Mesendoderm (in vitro differentiated cells): ENCODE measurements at regions not wholly inside any gene's neighbourhood (a gene's known extent, or its start where the extent isn't known, plus 50 kb on each side); places are given as distances from the start of the nearest gene placed in this dataset.

ENCODE experiments used
- DNase-seq: peaks from one replicate; pipeline ENCODE4 v3.0.0; 2013
- H2AK5ac ChIP-seq: 2 replicates; pipeline ENCODE4 v1.6.1; 2013; ENCODE audit warnings: low read length, inconsistent platforms
- H2BK120ac ChIP-seq: 2 replicates; pipeline ENCODE4 v1.6.1; 2013; ENCODE audit warnings: low read depth, mild to moderate bottlenecking, low read length, moderate library complexity, mixed read lengths
- H2BK15ac ChIP-seq: replicated peaks from 2 replicates; pipeline ENCODE4 v1.6.1; 2013; ENCODE audit warnings: low read depth, mild to moderate bottlenecking, moderate library complexity
- H2BK5ac ChIP-seq: 2 replicates; pipeline ENCODE4 v1.6.1; 2013; ENCODE audit warnings: low read length, inconsistent platforms
- H3K18ac ChIP-seq: 2 replicates; pipeline ENCODE4 v1.6.1; 2013; ENCODE audit warnings: mild to moderate bottlenecking, low read length, mixed read lengths
- H3K23ac ChIP-seq: one replicate; pipeline ENCODE4 v1.6.1; 2013; ENCODE audit warnings: low read length
- H3K27ac ChIP-seq: 2 replicates; pipeline ENCODE4 v1.5.1; 2013; ENCODE audit warnings: low read depth, mild to moderate bottlenecking, inconsistent platforms, low read length, moderate library complexity
- H3K27me3 ChIP-seq: 2 replicates; pipeline ENCODE4 v1.6.1; 2013; ENCODE audit warnings: low read length, control low read depth, mild to moderate bottlenecking, inconsistent platforms; ENCODE audit not compliant: insufficient read depth, poor library complexity
- H3K36me3 ChIP-seq: 2 replicates; pipeline ENCODE4 v1.6.1; 2013; ENCODE audit warnings: low read length, inconsistent platforms; ENCODE audit not compliant: control insufficient read depth, insufficient read depth
- H3K4ac ChIP-seq: one replicate; pipeline ENCODE4 v1.6.1; 2013; ENCODE audit warnings: low read depth, mild to moderate bottlenecking, low read length, moderate library complexity
- H3K4me1 ChIP-seq: 2 replicates; pipeline ENCODE4 v1.6.1; 2013; ENCODE audit warnings: low read depth, low read length, inconsistent platforms; ENCODE audit not compliant: control insufficient read depth
- H3K4me2 ChIP-seq: 2 replicates; pipeline ENCODE4 v1.6.1; 2013; ENCODE audit warnings: low read length
- H3K4me3 ChIP-seq: 2 replicates; pipeline ENCODE4 v1.5.1; 2013; ENCODE audit warnings: mild to moderate bottlenecking, low read length
- H3K56ac ChIP-seq: one replicate; pipeline ENCODE4 v1.6.1; 2013; ENCODE audit warnings: low read length
- H3K79me1 ChIP-seq: 2 replicates; pipeline ENCODE4 v1.6.1; 2013; ENCODE audit warnings: low read length, inconsistent platforms
- H3K79me2 ChIP-seq: 2 replicates; pipeline ENCODE4 v1.6.1; 2013; ENCODE audit warnings: mild to moderate bottlenecking, low read length; ENCODE audit not compliant: control insufficient read depth, insufficient read depth
- H3K9ac ChIP-seq: 2 replicates; pipeline ENCODE4 v1.6.1; 2013; ENCODE audit warnings: low read length, inconsistent platforms
- H4K5ac ChIP-seq: one replicate; pipeline ENCODE4 v1.6.1; 2013; ENCODE audit warnings: low read length
- H4K8ac ChIP-seq: one replicate; pipeline ENCODE4 v1.6.1; 2013; ENCODE audit warnings: low read depth, mild to moderate bottlenecking, control low read depth, low read length, moderate library complexity
- WGBS: extraction: QIAGEN DNeasy Blood & Tissue Kit; methylation state at CpG from one replicate; pipeline ENCODE4 v1.1.7; 2013; ENCODE audit warnings: low lambda C conversion rate, missing lambda C conversion rate; ENCODE audit not compliant: insufficient coverage; ENCODE audit errors: extremely low coverage; 5-methylcytosine and 5-hydroxymethylcytosine counted together

- H3K36me3 ChIP-seq = no peaks in the 10 kb centered on the region
- no peaks in the 10 kb centered on the region for H3K27me3 ChIP-seq
- H2AK5ac ChIP-seq = no peak overlapping the region
- H3K23ac ChIP-seq = no peak overlapping the region
- no peak overlapping the region for H4K5ac ChIP-seq
- no peak overlapping the region for H3K27ac ChIP-seq
- H3K18ac ChIP-seq = no peak overlapping the region
- H3K4ac ChIP-seq = no peak overlapping the region
- no peak for DNase-seq
- WGBS = no CpG with 5 or more reads among the region's 2 CpGs
- H3K4me1 ChIP-seq = peaks cover 1% of the 10 kb centered on the region
- no peak overlapping the region for H4K8ac ChIP-seq
- no peak overlapping the region for H3K4me3 ChIP-seq
- no peak overlapping the region for H3K56ac ChIP-seq
- no peak overlapping the region for H2BK15ac ChIP-seq
- H3K9ac ChIP-seq = no peak overlapping the region
- no peak overlapping the region for H3K4me2 ChIP-seq
- no peaks in the 10 kb centered on the region for H3K79me2 ChIP-seq
- no peak overlapping the region for H2BK120ac ChIP-seq
- no peaks in the 10 kb centered on the region for H3K79me1 ChIP-seq
- no peak overlapping the region for H2BK5ac ChIP-seq
Measured at GRCh38 chr9:14560194-14560593, 133.0 kb downstream of the ZDHHC21 start.

DNA sequence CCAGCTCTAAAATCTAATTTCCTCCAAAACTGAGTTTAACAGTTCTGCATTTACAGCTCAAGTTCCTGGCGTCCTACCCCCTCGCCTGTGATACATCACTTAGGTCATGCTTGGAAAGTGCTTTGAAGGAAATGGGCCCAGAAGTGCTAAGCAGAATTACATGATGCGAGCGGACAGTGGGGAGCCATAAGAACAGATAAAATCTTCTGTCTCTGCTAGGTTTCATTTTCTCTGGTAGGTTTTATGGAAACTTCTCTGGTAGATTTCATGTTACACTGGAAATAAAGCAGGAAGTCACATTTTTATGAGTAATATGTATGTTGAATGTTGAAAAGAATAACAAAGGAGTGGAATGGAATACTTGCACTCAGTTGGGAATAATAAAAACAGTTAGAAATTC lies 138.3 kb downstream of the ZDHHC21 start:
- H2BK120ac ChIP-seq = no peak overlapping the region
- H4K8ac ChIP-seq = no peak overlapping the region
- H2BK15ac ChIP-seq = no peak overlapping the region
- H3K4ac ChIP-seq = no peak overlapping the region
- H2AK5ac ChIP-seq = no peak overlapping the region
- no peaks in the 10 kb centered on the region for H3K79me1 ChIP-seq
- H3K18ac ChIP-seq = no peak overlapping the region
- no peaks in the 10 kb centered on the region for H3K27me3 ChIP-seq
- no peak overlapping the region for H3K56ac ChIP-seq
- no peak overlapping the region for H4K5ac ChIP-seq
- no CpG with 5 or more reads among the region's 4 CpGs for WGBS
- no peak overlapping the region for H2BK5ac ChIP-seq
- DNase-seq = no peak
- no peaks in the 10 kb centered on the region for H3K4me1 ChIP-seq
- no peak overlapping the region for H3K4me3 ChIP-seq
- H3K23ac ChIP-seq = no peak overlapping the region
- no peaks in the 10 kb centered on the region for H3K36me3 ChIP-seq
- no peak overlapping the region for H3K4me2 ChIP-seq
- no peak overlapping the region for H3K27ac ChIP-seq
- H3K79me2 ChIP-seq = no peaks in the 10 kb centered on the region
- no peak overlapping the region for H3K9ac ChIP-seq

- peak overlapping the region; percentile 57 for H3K18ac ChIP-seq
- no peak overlapping the region for H4K8ac ChIP-seq
- no peak overlapping the region for H2AK5ac ChIP-seq
- H2BK5ac ChIP-seq = peak overlapping the region; percentile 0
- no peak overlapping the region for H3K9ac ChIP-seq
- no peak overlapping the region for H4K5ac ChIP-seq
- no peak overlapping the region for H3K4ac ChIP-seq
- H3K23ac ChIP-seq = no peak overlapping the region
- no peaks in the 10 kb centered on the region for H3K27me3 ChIP-seq
- no peaks in the 10 kb centered on the region for H3K79me2 ChIP-seq
- no peaks in the 10 kb centered on the region for H3K79me1 ChIP-seq
- no CpG with 5 or more reads among the region's 5 CpGs for WGBS
- DNase-seq = peak; percentile 96
- no peak overlapping the region for H3K4me3 ChIP-seq
- no peak overlapping the region for H2BK15ac ChIP-seq
- H3K4me2 ChIP-seq = no peak overlapping the region
- H3K56ac ChIP-seq = peak overlapping the region; percentile 58
- no peaks in the 10 kb centered on the region for H3K36me3 ChIP-seq
- H2BK120ac ChIP-seq = no peak overlapping the region
- H3K27ac ChIP-seq = peak overlapping the region; percentile 32
- peaks cover 5% of the 10 kb centered on the region for H3K4me1 ChIP-seq
Measured at GRCh38 chr9:14547245-14548060, 145.8 kb downstream of the ZDHHC21 start.

DNA sequence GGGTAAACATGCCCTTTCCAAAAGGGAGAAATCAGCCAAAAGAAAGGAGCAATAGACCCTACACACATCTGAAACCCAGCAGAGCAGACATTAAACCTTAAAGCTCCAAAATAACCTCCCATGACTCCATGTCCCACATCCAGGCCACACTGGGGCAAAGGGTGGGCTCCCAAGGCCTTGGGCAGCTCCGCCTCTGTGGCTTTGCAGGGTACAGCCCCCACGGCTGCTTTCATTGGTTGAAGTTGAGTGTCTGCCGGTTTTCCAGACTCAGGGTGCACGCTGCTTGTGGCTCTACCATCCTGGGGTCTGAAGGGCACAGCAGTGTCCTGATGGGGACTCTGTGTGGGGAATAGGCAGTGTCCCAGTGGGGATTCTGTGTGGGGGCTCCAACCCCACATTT lies 146.5 kb downstream of the ZDHHC21 start:
- no peak for DNase-seq
- no peak overlapping the region for H2AK5ac ChIP-seq
- peak overlapping the region; percentile 29 for H2BK120ac ChIP-seq
- peak overlapping the region; percentile 52 for H3K18ac ChIP-seq
- H3K27me3 ChIP-seq = no peaks in the 10 kb centered on the region
- H3K36me3 ChIP-seq = no peaks in the 10 kb centered on the region
- H2BK5ac ChIP-seq = no peak overlapping the region
- WGBS = no CpG with 5 or more reads among the region's 4 CpGs
- no peak overlapping the region for H3K23ac ChIP-seq
- H3K4ac ChIP-seq = no peak overlapping the region
- H4K5ac ChIP-seq = no peak overlapping the region
- no peaks in the 10 kb centered on the region for H3K79me2 ChIP-seq
- peaks cover 5% of the 10 kb centered on the region for H3K4me1 ChIP-seq
- H3K4me3 ChIP-seq = no peak overlapping the region
- no peak overlapping the region for H3K4me2 ChIP-seq
- H3K9ac ChIP-seq = no peak overlapping the region
- H3K56ac ChIP-seq = peak overlapping the region; percentile 37
- no peak overlapping the region for H4K8ac ChIP-seq
- no peaks in the 10 kb centered on the region for H3K79me1 ChIP-seq
- no peak overlapping the region for H3K27ac ChIP-seq
- H2BK15ac ChIP-seq = no peak overlapping the region

- H3K4me1 ChIP-seq = peaks cover 7% of the 10 kb centered on the region
Measured at GRCh38 chr9:14542071-14542470, 151.2 kb downstream of the ZDHHC21 start.

DNA sequence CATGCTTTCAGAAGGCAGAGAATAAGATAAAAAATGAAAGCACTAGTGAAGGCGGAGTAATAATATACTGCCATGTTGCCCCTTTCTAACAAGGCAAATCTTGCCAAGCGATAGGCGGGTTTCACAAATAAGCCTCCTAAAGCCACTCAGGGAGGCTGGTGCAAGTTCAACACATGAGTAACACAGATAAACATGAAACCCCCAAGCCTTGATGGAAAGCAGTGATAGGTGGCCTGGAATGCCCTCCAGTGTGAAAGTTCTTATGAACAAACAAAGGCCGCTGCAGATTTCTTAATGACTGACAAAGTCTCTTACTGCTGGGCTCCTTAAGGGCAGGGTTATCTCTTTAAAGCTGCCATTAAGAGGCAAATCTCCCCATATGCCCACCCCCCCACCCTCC lies 154.7 kb downstream of the ZDHHC21 start:
- H2BK5ac ChIP-seq = no peak overlapping the region
- no peak overlapping the region for H2BK15ac ChIP-seq
- no peak overlapping the region for H3K23ac ChIP-seq
- H3K79me2 ChIP-seq = no peaks in the 10 kb centered on the region
- H3K4me1 ChIP-seq = peaks cover 23% of the 10 kb centered on the region
- H4K5ac ChIP-seq = peak overlapping the region; percentile 21
- no peak overlapping the region for H3K4me3 ChIP-seq
- H3K56ac ChIP-seq = no peak overlapping the region
- H3K27me3 ChIP-seq = no peaks in the 10 kb centered on the region
- H3K4me2 ChIP-seq = no peak overlapping the region
- no peaks in the 10 kb centered on the region for H3K79me1 ChIP-seq
- no peak overlapping the region for H2AK5ac ChIP-seq
- H3K4ac ChIP-seq = no peak overlapping the region
- H4K8ac ChIP-seq = no peak overlapping the region
- no CpG with 5 or more reads among the region's 4 CpGs for WGBS
- no peak overlapping the region for H3K18ac ChIP-seq
- H3K27ac ChIP-seq = peak overlapping the region; percentile 7
- H3K36me3 ChIP-seq = no peaks in the 10 kb centered on the region
- DNase-seq = peak; percentile 87
- H2BK120ac ChIP-seq = no peak overlapping the region
- H3K9ac ChIP-seq = no peak overlapping the region

More at GRCh38 chr9:14542071-14542470, 151.2 kb downstream of the ZDHHC21 start:
- H2BK5ac ChIP-seq = no peak overlapping the region
- no CpG with 5 or more reads among the region's 4 CpGs for WGBS
- no peak overlapping the region for H3K56ac ChIP-seq
- no peaks in the 10 kb centered on the region for H3K36me3 ChIP-seq
- no peak overlapping the region for H4K5ac ChIP-seq
- H3K27me3 ChIP-seq = no peaks in the 10 kb centered on the region
- H2BK120ac ChIP-seq = no peak overlapping the region
- no peak overlapping the region for H2AK5ac ChIP-seq
- no peak overlapping the region for H3K27ac ChIP-seq
- no peaks in the 10 kb centered on the region for H3K79me2 ChIP-seq
- no peak overlapping the region for H3K23ac ChIP-seq
- no peak overlapping the region for H3K4me3 ChIP-seq
- H3K4ac ChIP-seq = no peak overlapping the region
- DNase-seq = no peak
- no peak overlapping the region for H3K9ac ChIP-seq
- H3K18ac ChIP-seq = no peak overlapping the region
- no peaks in the 10 kb centered on the region for H3K79me1 ChIP-seq
- no peak overlapping the region for H2BK15ac ChIP-seq
- no peak overlapping the region for H4K8ac ChIP-seq
- no peak overlapping the region for H3K4me2 ChIP-seq
